ENCODE measurements at regions not wholly inside any gene's neighbourhood (a gene's known extent, or its start where the extent isn't known, plus 50 kb on each side); places are given as distances from the start of the nearest gene placed in this dataset.

GRCh38 chr10:83374741-83375140, 764.6 kb upstream of the GHITM start:
- no peak overlapping the region for H2AFZ ChIP-seq
- no peak overlapping the region for H3K4me3 ChIP-seq (ENCODE audit: low read depth, low read length)
- H3K79me2 ChIP-seq = no peaks in the 10 kb centered on the region
- no peaks in the 10 kb centered on the region for H3K27me3 ChIP-seq (ENCODE audit: control insufficient read depth, insufficient read depth, low read length)
- H3K9me3 ChIP-seq (ENCODE audit: control insufficient read depth, low read length) = no peaks in the 10 kb centered on the region
- no peak overlapping the region for H3K9ac ChIP-seq
- H3K4me2 ChIP-seq (ENCODE audit: low read length) = no peak overlapping the region
- H3K36me3 ChIP-seq (ENCODE audit: control insufficient read depth, insufficient read depth, low read length) = no peaks in the 10 kb centered on the region
- no peak overlapping the region for H3K27ac ChIP-seq
- no peaks in the 10 kb centered on the region for H3K4me1 ChIP-seq
- TF ChIP-seq, protein P1, sequence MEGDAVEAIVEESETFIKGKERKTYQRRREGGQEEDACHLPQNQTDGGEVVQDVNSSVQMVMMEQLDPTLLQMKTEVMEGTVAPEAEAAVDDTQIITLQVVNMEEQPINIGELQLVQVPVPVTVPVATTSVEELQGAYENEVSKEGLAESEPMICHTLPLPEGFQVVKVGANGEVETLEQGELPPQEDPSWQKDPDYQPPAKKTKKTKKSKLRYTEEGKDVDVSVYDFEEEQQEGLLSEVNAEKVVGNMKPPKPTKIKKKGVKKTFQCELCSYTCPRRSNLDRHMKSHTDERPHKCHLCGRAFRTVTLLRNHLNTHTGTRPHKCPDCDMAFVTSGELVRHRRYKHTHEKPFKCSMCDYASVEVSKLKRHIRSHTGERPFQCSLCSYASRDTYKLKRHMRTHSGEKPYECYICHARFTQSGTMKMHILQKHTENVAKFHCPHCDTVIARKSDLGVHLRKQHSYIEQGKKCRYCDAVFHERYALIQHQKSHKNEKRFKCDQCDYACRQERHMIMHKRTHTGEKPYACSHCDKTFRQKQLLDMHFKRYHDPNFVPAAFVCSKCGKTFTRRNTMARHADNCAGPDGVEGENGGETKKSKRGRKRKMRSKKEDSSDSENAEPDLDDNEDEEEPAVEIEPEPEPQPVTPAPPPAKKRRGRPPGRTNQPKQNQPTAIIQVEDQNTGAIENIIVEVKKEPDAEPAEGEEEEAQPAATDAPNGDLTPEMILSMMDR (IDR thresholded peaks at IDR 0.05) = no peak

GRCh38 chr10:83375274-83375673, 764.0 kb upstream of the GHITM start:
- Histone ChIP-seq H2AFZ (no peak overlapping the region), H3K4me1 (no peaks in the 10 kb centered on the region), H3K27me3 (ENCODE audit: control insufficient read depth, insufficient read depth, low read length) (no peaks in the 10 kb centered on the region), H3K9ac (no peak overlapping the region), H3K36me3 (ENCODE audit: control insufficient read depth, insufficient read depth, low read length) (no peaks in the 10 kb centered on the region), H3K4me3 (ENCODE audit: low read depth, low read length) (no peak overlapping the region), H3K79me2 (no peaks in the 10 kb centered on the region), H3K9me3 (ENCODE audit: control insufficient read depth, low read length) (no peaks in the 10 kb centered on the region), H3K27ac (no peak overlapping the region), H3K4me2 (ENCODE audit: low read length) (no peak overlapping the region)
- TF ChIP-seq, protein P1 (IDR thresholded peaks at IDR 0.05) = no peak

- no peaks in the 10 kb centered on the region for H3K79me2 ChIP-seq
- H3K4me2 ChIP-seq (ENCODE audit: low read length) = no peak overlapping the region
- no peaks in the 10 kb centered on the region for H3K27me3 ChIP-seq (ENCODE audit: control insufficient read depth, insufficient read depth, low read length)
- H3K4me1 ChIP-seq = no peaks in the 10 kb centered on the region
- no peak overlapping the region for H3K4me3 ChIP-seq (ENCODE audit: low read depth, low read length)
- no peaks in the 10 kb centered on the region for H3K9me3 ChIP-seq (ENCODE audit: control insufficient read depth, low read length)
- H2AFZ ChIP-seq = no peak overlapping the region
- no peak overlapping the region for H3K27ac ChIP-seq
- TF ChIP-seq, protein P1 (IDR thresholded peaks at IDR 0.05) = no peak
- H3K36me3 ChIP-seq (ENCODE audit: control insufficient read depth, insufficient read depth, low read length) = no peaks in the 10 kb centered on the region
- H3K9ac ChIP-seq = no peak overlapping the region
Observed at GRCh38 chr10:83397806-83398205, 741.5 kb upstream of the GHITM start.

- H2AFZ ChIP-seq = no peak overlapping the region
Observed at GRCh38 chr10:83410570-83410969, 728.7 kb upstream of the GHITM start.

GRCh38 chr10:83425306-83425705, 714.0 kb upstream of the GHITM start:
- Histone ChIP-seq H2AFZ (no peak overlapping the region), H3K4me3 (ENCODE audit: low read depth, low read length) (no peak overlapping the region), H3K27me3 (ENCODE audit: control insufficient read depth, insufficient read depth, low read length) (no peaks in the 10 kb centered on the region), H3K79me2 (no peaks in the 10 kb centered on the region), H3K9me3 (ENCODE audit: control insufficient read depth, low read length) (no peaks in the 10 kb centered on the region), H3K36me3 (ENCODE audit: control insufficient read depth, insufficient read depth, low read length) (no peaks in the 10 kb centered on the region), H3K4me1 (no peaks in the 10 kb centered on the region), H3K27ac (no peak overlapping the region), H3K9ac (no peak overlapping the region), H3K4me2 (ENCODE audit: low read length) (no peak overlapping the region)
- TF ChIP-seq, protein P1 (IDR thresholded peaks at IDR 0.05) = no peak

More at GRCh38 chr10:83410570-83410969, 728.7 kb upstream of the GHITM start:
- Histone ChIP-seq H3K9me3 (ENCODE audit: control insufficient read depth, low read length) (no peaks in the 10 kb centered on the region), H3K9ac (no peak overlapping the region), H3K36me3 (ENCODE audit: control insufficient read depth, insufficient read depth, low read length) (no peaks in the 10 kb centered on the region), H3K4me1 (no peaks in the 10 kb centered on the region), H3K4me2 (ENCODE audit: low read length) (no peak overlapping the region), H3K79me2 (no peaks in the 10 kb centered on the region), H3K27me3 (ENCODE audit: control insufficient read depth, insufficient read depth, low read length) (no peaks in the 10 kb centered on the region), H3K27ac (no peak overlapping the region), H3K4me3 (ENCODE audit: low read depth, low read length) (no peak overlapping the region)
- TF ChIP-seq, protein P1 (IDR thresholded peaks at IDR 0.05) = no peak

Measured in parathyroid adenoma (tissue), 2 donors.